OCI-M1 (cell line): ENCODE measurements at regions not wholly inside any gene's neighbourhood (a gene's known extent, or its start where the extent isn't known, plus 50 kb on each side); places are given as distances from the start of the nearest gene placed in this dataset.
"Not testable (repeated sequence)": the region's sequence is repeated elsewhere in the genome, so short reads cannot be mapped to it uniquely, and the experiment has no call there.

Experiments
- DNase-seq: peaks from one replicate; lab custom pipeline; 2025; lab: John Stamatoyannopoulos, UW

DNA sequence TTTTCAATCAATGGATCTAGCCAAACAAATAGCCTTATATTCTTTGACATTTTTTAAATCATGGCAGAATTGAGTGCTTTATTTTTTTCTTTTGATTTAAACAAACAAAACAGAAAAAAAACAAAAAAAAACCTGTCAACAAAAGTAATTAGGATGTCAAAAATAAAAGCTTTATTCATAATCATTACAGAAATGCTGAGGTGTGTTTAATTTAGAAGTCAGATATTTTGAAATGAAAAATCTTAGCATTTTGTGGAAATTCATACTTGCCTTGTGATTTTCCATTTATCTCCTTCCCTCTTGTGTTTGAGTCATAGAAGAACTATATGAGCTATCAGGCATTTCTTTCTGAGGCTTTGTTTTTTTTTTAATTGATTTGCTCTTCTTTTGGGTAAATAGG lies 387.0 kb upstream of the STXBP6 start:
- no peak for DNase-seq

DNA sequence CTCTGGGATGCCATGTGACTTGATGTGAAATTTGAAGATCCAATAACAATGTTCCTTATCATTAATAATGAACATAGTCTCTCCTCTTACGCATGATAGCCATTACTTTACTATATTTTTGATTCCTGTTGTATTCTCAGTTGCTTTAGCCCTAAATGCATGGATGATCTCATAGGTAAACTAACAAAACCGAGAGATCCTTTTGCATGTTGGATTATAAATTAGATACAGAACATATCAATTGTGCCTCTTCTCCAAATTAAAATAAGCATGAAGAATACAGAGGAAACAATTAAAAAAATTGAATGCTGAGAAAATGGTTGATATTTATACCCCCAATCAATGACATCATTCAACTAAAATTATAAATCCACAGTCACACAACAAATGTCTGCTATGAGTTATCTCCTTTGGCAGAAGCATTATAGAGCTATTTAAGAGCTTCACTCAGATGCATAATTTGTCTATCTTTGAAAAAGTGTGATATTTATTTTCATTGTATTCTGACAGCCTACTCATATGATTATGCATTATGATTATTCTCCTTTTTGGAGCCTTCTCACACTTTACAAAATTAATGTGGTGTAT lies 386.4 kb upstream of the STXBP6 start:
- no peak for DNase-seq

DNA sequence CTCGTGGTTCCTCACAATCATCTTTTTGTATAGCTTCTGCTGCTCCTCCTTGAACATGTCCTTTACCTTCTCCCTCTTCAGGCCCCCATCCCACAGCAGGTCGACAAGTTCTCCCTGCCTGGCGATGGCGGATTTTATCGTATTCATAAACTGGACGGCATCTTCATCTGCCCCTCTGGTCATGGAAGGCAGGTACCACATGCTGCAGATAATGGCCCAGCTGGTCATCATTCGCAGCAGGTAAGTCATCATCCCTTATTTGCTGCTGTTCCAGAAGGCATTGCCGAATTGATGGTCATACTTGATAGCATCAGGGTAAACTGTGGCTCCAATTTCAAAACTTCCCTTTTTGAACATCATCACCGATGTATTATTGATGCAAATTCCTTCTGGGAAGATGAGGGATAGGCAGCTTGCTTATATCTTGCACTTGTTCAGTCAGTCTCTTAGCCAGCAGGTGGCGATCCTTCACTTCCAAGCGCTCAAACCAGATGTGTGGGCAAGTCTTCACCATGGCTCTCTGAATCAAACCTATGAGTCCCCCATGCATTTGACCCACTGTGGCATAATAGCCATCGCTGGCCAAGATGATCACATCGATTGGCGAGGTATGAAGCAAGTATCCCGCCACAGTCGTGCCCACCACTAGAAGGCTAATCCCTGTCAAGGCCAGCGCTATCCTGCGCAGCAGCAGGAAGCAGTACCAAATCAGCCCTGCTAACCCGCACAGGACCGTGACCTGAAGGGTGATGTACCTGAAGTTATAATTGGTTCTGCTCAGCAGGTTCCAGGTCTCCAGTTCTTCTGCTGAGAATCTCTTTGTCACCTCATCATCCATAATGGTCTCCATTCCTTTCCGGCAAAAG lies 381.5 kb upstream of the STXBP6 start:
- peak; percentile 35 for DNase-seq

DNA sequence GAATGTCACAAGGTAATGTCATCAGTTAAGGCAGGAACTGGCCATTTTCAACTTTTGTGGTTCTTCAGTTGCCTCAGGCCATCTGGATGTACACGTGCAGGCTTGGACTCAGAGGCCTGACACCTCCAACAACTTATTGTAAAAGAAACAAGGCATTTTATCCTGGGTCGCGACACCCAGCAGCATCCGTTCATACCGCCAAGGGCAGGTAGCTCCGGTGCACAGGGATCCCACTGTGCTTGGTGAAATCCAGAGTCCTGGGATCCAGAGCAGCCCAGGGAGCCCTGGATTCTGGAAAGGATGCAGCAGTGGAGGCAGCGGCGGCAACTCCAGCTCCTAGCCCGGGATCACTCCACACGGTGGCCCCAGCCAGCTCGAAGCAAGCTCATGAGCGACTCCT lies 380.9 kb upstream of the STXBP6 start:
- DNase-seq: no peak

DNA sequence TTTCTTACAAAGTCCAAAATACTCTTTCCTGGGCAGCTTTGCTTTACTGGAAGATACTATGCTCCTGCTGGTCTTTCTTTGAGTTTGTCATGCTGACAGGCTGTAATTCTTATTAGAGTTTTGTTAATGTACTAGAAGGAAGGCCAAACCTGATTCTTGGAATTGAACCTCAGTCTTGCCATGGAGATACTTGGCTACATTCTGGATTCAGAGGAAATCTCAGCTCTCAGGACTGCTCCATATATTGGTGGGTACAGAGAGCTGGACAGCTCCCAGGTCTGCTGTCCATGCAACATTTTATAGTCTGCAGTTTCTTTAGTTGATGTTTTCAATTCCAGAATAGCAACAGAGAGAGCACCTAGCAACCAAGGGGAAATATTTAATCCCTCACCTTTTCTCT lies 363.1 kb upstream of the STXBP6 start:
- no peak for DNase-seq

DNA sequence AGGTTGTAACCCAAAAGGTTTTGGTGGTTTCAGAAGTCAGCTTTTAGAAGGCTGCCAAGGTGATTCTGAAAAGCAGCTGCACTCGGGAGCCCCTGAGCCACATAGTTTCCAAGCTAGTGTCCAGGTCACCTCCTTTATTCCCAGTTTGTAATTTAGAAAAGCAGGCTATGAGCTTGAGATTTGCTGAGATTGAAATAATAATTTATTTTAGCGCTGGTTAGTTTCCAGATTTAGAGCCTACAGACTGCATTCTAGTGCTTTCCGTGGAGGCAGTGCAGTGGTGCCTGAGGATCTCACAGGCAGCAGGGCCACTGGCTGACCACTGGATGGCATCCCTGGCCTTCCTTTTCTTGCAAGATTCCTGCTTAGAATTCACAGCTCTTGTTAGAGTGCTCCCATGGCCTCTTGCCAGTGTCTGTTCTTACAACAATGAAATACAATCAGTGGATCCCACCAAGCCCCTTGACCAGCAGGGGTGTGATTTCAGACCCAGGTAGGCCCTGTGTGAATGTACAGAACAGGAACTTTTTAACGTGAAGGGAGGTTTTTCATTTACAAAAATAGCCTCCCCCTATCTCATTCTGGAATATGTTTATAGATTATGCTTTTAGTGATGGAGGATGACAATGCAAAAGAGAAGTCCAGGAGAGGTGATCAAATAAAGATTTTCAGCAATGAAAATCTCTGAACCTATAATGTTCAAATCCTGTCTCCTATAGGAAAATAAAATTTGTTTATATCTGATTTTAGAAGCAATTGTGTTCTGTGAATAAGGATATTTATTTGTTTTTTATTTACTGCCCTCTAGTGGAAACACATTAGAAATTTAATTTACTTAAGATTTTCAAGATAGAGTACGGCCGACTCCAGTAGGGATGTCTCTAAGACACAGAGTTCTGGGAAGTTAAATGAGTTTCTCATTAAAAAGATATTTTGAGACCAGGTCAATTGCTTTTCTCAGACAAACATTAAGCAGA lies 362.1 kb upstream of the STXBP6 start:
- DNase-seq: no peak

DNA sequence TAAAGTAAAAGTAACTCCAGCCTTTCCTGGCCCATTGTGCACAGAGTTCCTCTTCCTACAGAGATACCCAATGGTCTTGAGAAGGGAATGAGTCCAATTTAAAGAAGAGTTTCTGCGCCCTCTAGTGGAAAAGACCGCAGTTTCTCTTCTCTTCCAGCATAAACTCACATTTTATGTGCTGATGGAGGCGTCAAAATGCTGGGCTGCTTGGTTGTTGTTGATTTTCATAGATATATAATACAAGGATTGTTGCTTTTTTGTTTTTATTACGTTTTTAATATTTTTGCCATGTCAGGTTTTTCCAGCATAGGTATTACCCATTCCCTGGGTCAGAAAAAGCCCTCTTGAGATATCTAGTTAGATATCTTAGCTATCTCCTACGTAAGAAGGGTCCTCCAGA lies 356.9 kb upstream of the STXBP6 start:
- DNase-seq: peak; percentile 75

DNA sequence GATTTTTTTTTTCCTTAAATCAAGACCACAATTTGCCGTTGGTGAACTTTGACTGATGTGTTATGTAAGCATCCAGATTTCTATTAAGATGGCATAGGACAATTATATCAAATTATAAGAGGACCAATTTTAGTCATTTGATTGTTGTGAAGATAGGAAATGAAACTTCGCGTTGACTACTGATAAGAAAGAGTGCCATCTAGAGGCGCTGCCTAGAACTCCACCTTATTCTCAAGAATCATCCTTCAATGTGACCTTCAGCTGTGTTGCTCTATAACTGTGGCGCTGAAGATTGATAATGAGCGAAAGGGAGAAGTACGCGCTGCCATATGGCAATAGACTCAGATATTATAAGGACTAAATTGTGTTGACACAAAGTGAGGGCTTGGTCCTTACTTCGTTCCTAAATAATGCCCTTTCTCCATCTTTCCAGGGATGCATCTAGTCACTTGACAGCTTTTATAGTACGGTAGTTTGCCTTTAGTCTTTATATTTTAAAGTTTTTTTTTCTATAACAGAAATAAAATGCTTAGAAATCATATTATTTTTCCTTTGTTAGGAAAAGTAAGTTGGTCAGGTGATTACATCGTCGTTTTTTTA lies 350.8 kb upstream of the STXBP6 start:
- peak; percentile 70 for DNase-seq

DNA sequence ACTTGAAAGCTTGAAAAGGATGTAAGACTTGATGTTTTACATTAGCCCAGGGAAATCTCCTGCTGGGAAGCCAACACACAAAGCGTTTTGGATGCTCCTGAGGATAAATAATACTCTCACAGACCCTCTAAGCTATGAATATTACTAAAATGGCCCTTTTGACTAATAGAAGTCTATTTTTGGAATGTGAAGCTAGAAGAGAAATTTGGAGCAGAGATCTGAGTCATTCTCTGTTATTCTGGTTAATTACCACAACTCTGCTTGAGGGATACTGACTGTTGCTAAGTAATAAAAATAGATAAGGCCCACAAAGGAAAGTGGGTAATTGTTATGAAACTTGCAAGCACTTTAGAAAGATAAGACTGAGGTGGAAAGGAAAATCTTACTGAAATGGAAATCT lies 346.2 kb upstream of the STXBP6 start:
- peak; percentile 51 for DNase-seq

DNA sequence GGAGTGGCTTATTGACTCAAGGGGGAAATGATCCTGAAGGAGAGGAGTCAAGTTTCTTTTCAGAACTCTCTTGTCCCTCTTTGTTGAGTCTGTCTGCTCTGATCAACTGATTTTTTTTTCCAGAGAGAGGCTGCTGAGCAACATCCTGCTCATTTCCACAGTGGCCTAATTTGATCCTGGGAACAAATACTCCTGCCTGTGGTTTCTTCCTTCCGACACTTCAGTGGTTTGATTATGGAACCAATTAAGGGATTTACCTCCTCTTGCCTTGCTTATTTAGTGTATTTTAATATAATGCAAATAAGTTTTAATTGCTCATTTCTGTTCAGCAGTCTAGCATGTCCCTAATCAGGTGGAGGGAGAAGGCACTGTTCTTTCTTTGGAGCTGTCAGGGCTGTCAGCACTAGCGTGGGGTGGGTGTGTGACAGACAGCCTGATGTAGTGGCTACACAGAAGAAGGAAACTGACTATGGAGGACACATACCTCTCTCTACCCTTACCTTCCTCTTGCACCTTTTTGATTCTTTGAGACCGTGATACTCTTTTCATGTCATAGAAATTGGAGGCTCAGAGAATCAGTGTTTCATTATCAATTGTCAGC lies 344.9 kb upstream of the STXBP6 start:
- DNase-seq: no peak

DNA sequence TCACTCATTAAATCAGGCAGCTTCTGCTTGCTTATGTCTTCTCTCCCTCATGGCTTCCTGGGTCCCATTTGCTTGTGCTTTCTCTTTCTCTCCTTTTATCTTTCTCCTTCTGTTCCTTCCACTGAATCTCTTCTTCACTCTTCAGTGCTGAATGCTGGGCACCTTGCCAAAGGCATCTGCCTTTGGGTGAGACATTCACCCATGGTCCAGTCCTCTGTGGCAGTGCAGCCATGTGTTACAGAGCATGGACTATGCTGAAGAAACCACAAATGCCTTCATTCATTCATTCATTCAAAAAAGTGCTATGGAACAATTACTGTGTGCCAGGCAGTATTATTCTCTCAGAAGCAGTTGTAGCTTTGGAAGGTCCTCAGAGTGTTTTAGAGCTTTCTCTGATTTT lies 344.4 kb upstream of the STXBP6 start:
- no peak for DNase-seq

DNA sequence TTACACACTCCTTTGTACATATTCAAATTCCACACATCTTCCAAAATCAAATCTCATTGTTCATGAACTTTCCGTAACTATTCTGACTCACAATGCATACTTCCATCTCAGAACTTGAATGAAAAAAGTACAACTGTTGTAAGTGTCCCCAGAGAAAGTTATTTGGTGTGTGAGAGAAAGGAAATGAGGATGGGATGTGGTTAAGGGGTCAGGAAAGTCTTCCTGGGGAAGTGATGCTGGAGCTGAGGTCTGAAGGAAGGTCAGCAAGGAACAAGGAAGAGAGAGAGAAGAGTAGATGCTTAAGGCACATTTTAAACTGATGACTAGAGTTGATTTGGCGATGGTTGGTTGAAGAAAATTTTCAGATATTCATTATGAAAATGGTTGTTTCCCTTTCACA lies 340.0 kb upstream of the STXBP6 start:
- DNase-seq: no peak

DNA sequence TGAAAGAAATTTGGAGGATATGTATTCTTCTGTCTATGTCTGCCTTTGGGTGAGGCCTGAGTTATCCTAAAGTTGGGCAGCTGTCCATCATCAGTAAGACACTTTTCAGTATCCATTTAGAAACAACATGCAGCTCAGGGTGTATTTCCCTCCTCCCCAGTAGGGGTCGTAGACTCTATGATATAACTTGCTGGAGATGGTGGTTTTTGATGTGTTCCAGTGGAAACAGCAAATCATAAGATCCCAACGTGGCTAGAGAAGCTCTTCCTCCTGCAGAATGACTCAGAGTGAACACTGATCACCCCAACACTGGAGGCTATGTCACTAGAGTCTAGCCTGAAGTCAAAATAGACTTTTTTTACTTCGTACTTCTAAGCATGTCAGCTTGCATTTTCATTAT lies 331.6 kb upstream of the STXBP6 start:
- peak; percentile 59 for DNase-seq

DNA sequence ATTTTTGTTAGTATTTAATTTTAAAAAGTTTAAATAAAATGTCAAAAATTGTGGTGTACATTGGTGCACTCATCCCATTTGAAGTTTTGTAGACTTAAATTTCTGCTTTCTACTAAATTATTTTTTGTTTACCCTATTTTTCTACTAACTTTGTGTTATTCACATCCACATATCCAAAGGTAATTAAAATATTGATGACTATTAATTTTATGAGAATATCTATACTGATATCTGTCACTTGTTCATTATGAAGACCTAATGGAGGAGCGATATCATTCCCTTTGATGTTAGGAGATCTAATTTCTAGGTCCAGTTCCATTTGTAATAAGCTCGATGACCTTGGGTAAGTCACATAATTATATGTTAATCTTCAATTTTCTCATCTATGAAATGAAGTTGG lies 325.7 kb upstream of the STXBP6 start:
- DNase-seq: no peak

DNA sequence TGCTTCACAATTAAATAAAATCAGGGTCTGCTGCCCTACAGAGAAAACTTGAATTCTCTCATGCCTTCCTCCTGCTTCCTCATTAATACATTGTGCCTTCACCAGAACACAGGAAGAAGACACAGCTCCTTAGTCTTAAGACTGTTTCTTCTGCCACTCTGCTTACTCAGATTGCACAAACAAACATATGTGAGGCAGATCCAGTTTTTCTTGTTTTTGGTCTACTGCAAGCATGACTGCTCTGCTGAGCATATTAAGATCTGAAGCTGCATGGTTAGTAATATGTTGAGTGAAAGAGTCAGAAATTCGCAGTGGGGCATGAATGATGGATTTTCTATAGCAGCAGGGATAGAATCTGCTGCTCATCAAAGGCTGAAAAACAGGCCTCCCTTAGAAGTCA lies 321.1 kb upstream of the STXBP6 start:
- no peak for DNase-seq

DNA sequence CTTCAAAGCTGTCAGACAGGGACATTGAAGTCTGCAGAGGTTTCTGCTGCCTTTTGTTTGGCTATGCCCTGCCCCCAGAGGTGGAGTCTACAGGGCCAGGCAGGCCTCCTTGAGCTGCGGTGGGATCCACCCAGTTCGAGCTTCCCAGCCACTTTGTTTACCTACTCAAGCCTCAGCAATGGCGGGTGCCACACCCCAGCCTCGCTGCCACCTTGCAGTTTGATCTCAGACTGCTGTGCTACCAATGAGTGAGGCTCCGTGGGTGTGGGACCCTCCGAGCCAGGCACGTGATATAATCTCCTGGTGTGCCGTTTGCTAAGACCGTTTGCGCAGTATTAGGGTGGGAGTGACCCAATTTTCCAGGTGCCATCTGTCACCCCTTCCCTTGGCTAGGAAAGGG lies 320.1 kb upstream of the STXBP6 start:
- not testable (repeated sequence) for DNase-seq

DNA sequence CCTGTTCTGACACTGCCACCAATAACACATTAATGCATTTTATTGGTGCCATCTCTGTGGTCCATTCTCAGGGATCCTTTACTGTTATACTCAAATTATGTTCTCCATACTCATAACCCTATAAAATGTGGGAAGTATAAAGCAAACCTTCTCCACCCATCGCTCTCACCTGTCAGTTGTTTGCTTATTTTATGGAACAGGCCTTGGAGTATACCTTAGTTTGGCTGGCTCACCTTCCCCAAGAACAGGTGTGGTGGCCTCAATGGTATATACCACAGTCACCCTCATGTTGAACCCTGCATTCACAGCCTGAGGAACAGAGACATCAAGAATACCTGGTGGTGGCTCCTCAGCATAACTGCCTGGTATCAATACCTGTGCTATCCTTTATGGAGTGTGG lies 308.4 kb upstream of the STXBP6 start:
- DNase-seq: no peak

DNA sequence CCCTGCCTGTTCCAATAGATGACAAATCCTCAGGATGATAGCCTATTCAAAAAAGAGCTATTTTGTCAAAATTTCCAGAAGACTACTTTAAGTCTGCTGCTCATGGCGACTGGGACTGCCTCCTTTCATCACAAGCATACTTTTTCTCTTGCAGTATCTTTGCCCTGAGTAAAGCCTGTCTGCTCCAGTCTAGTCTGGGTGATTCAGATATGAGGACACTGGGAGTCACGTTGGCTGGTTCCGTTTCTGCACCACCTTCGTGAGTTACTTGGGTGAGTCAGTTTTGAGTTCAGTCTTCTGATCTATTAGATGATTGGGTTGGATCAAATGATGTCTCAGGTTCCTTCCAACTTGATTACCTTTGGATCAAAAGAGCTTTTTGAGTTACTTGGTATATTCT lies 301.3 kb upstream of the STXBP6 start:
- DNase-seq: no peak

DNA sequence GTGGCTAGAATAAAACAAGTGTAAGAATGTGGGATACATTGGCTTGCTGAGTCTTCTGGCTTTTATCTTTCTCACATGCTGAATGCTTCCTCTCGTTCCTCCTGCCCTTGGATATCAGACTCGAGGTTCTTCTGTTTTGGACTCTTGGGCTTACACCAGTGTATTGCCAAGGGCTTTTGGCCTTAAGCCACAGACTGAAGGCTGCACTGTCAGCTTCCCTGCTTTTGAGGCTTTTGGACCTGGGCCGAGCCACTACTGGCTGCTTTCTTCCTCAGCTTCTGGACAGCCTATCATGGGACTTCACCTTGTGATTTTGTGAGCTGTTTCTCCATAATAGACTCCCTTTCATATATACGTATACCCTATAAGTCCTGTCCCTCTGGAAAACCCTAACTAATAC lies 300.9 kb upstream of the STXBP6 start:
- no peak for DNase-seq

DNA sequence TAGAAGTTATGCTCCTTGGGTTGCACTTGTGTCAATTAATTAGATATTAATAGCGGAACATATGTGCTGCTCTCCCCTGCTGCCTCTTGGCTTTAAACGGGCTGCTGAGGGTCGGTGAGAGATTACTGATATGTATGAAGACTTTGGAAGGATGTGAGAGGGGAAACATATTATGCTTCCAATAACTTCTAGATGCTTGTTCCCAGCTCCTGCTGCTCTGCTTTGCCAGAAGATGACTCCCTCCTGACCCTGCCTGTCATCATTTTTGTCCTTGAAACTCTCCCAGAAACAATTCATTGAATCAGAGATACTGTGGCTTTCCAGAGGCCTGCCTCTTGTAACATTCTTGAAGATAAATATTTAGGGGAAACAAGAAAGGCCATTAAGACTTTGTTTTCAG lies 300.1 kb upstream of the STXBP6 start:
- no peak for DNase-seq

DNA sequence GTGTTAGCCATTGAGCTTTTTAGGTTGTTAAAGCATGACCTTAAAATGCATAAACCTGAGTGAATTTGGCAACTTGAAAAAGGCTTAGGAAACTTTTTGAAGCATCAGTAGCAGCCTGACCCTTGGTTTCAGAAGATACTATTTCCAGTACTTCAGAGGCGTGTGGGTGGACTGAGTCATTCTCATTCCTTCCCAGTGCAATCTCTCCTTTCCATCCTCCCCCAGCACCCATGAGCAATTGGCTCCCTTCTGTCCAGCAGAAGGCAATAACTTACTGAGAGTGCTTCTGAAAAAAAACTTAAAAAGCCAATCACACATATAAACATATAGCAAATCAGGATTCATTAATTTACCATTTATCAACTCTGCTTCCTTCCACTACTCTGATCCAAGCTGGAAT lies 299.3 kb upstream of the STXBP6 start:
- DNase-seq: no peak

DNA sequence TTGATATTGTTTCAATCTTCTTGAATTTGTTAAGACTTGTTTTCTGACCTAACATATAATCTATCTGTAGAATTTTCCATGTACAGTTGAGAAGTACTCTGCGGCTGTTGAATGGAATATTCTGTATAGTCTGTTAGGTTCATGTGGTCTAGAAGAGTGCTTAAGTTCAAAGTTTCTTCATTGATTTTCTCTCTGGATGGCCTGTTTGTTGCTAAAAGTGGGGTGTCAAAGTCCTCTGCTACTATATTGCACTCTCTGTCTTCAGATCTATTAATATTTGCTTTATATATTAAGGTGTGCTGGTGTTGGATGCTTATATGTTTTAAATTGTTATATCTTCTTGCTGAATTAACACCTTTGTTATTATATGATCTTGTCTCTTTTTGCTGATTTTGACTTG lies 290.9 kb upstream of the STXBP6 start:
- DNase-seq: no peak
